GM21717 (cell line): ENCODE measurements at regions not wholly inside any gene's neighbourhood (a gene's known extent, or its start where the extent isn't known, plus 50 kb on each side); places are given as distances from the start of the nearest gene placed in this dataset.

Source experiments
- ATAC-seq: cut with Tn5 transposase; IDR thresholded peaks from one replicate; pipeline ENCODE4 v1.9.1; 2021; ENCODE audit warnings: mild to moderate bottlenecking, moderate library complexity; ENCODE audit not compliant: unreplicated experiment

GRCh38 chr10:4456279-4456678, 369.7 kb upstream of the AKR1E2 start:
- no peak for ATAC-seq

DNA sequence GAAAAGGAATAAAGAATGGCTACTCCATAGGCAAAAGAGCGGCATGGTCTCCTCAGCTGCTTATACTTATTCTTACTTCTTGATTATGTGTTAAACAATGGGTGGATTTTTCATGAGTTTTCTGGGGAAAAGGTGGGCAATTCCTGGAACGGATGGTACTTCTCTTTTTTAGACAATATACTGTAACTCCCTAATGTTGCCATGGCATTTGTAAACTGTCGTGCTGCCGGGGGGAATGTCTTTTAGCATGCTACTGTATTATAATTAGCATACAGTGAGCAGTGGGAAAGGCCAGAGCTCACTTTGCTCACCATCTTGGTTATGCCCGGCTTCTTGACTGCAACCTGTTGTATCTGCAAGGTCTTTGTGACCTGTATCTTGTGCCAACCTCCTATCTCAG, 372.1 kb upstream of the AKR1E2 start:
- no peak for ATAC-seq

DNA sequence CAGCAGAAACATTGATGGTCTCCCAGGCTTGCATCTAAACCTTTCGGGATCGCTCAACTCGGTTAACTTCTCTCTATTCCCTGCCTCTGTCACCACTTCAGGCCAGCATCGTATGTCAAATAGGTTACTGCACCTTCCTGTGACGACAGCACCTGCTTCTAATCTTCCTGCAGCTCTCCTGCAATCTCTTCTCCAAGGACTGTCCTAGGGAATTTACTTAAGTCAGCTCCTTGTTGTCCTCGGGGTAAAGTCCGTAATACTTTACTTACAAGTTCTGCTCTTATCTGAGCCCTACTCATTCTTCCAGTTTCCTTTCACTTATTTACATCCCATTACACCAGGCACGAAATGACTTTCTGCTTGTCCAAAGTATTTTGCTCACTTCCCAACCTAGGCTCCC, 372.7 kb upstream of the AKR1E2 start:
- no peak for ATAC-seq

DNA sequence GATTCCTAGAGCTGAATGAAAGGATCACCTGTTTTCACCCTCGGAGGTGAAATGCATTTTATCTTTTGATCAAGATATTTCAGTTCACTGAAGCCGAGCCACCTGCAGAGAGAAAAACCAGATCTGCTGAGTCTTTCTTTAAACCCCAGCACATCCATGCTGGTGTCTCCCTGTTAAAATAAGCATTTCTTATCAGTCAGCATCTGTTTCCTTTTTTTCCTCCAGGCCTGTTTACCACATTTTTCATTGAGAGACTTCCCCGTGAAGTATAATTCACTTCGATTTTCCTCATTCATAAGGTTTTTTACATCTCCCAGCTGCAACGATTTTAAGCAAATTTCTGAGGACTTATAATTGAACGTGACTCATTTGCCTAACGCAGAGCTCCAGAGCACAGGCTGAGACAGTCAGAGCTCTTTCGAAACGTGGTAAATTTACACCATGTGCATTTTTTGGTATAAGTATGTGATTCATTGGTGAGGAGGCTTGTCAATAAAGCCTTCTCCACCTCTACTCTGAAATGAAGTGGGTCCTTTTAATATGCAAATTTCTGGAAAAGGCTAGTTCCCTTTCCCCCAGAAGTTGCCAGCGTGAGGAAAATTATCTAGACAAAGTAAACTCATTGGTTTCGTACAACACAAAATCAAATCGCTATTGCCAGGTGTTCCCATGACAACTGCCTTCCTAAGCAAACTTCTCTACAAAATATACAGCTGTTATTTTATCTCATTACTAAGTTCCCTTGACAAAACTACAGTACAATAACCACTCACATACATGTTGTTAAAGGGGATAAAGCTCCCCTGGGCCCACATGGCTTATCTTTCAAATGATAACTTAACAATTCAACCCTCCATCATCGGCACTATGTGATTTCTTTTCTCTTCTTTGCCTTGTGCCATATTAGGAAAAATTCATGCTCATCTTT, 374.8 kb upstream of the AKR1E2 start:
- ATAC-seq: no peak

- no peak for ATAC-seq
These were observed 375.8 kb upstream of the AKR1E2 start for GRCh38 chr10:4450169-4450568.

- ATAC-seq: no peak
These were observed 378.0 kb upstream of the AKR1E2 start for GRCh38 chr10:4448030-4448429.

- ATAC-seq: no peak
These were observed 382.6 kb upstream of the AKR1E2 start for GRCh38 chr10:4443419-4443818.

DNA sequence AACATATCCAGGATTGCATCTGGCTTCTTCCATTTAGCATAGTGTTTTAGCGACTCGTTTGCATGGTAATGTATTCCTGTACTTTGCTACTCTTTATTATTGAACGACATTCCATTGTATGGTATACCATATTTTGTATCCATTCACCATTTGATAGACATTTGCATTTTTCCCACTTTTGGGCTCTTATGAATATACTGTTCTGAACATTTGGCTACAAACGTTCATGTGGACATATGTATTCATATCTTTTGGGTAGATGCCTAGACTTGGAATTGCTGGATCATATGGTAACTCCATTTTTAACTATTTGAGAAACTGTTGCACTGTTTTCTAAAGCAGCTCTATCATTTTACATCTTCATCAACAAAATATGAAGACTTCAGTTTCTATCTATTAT, 383.7 kb upstream of the AKR1E2 start:
- no peak for ATAC-seq

DNA sequence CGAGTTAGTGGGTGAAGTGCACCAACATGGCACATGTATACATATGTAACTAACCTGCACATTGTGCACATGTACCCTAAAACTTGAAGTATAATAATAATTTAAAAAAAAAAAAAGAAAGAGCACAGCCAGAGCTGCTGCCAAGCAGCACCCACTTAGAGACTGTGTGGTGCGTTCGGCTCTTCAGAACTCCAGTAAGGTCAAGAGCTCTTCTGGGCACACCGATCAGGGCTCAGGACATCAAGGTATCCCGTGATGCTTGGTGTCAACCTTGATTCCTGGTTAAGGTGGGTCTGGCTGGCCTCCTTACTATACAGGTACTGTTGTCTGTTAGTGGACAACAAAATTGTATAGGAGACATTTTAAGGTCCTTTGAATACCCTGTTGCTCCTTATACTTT, 385.7 kb upstream of the AKR1E2 start:
- no peak for ATAC-seq

DNA sequence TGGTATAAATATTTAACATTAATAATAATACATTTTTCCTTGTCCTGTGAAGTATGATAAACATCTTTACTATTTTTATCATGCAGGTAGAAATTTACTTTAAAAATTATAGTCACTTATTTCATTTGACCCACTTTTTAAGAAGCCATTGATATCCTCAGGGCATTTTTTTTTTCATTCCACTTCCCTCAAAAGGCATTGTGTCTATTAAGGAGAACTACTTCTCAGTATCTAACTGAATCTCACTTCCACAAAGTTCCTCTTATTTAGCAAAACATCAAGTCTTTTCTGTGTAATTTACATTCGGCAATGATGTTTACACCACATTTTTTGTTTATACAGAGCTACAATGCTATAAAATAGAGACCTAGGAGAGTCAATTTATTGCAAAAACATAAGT, 388.2 kb upstream of the AKR1E2 start:
- ATAC-seq: no peak

- ATAC-seq: no peak
These were observed 388.9 kb upstream of the AKR1E2 start for GRCh38 chr10:4437061-4437460.

GRCh38 chr10:4436103-4436502, 389.9 kb upstream of the AKR1E2 start:
- ATAC-seq: no peak

- no peak for ATAC-seq
These were observed 391.4 kb upstream of the AKR1E2 start for GRCh38 chr10:4434516-4435071.

DNA sequence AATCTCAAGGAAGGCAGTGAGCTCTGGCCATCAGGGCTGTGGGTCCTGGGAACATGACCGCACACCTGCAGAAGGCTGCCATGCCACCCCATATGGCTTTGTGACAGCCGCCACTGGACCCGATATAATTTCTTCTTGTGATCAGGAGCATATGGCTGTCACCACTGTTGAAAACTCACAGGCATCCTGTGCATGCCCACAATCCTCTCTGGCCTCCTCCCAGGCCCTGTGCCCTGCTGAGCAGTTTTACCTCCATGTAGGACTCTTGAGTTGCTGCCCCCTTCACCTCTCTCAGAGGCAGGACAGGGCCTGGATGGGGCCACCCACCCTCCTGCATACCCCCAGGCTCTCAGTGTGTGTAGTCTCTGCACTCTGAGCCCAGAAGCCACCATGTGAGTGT, 391.9 kb upstream of the AKR1E2 start:
- ATAC-seq: no peak

GRCh38 chr10:4431114-4431863, 394.7 kb upstream of the AKR1E2 start:
- ATAC-seq: no peak

DNA sequence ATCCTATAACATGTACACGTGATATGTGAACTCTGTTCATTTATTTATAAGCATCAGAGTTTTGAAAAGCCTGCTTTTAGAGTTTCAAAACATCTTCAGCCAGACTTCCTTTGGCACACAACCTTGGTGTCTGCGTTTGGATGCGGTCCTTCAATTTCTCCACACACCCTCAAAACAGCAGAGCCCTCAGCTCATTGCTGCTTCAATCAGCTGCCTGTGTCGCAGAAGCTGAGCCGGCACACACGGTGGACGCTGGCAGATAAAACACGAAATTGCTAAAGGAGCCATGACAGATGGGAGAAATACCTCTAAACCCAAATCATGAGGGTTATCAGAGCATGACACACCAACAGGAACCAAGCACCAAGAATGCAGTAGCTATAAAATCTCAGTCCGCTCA, 396.4 kb upstream of the AKR1E2 start:
- ATAC-seq: no peak

- ATAC-seq: no peak
These were observed 398.5 kb upstream of the AKR1E2 start for GRCh38 chr10:4427532-4427931.

DNA sequence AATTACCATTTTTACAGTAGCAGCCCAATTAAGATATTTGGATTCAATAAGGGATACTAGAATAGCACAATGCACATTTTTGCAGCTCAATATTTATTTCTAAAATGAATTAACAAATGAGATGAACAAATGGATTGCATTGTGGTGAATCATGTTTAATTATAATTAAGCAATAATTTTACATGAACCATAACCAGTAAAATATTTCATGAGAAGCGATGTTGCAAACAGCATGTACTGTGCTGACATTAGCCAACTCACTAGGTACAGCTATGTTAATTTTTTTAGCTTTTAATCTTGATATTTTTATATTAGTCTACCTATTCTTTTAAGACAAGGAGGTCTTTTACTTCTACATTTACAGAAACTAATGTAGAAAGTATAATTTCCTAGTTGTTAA, 399.1 kb upstream of the AKR1E2 start:
- no peak for ATAC-seq

DNA sequence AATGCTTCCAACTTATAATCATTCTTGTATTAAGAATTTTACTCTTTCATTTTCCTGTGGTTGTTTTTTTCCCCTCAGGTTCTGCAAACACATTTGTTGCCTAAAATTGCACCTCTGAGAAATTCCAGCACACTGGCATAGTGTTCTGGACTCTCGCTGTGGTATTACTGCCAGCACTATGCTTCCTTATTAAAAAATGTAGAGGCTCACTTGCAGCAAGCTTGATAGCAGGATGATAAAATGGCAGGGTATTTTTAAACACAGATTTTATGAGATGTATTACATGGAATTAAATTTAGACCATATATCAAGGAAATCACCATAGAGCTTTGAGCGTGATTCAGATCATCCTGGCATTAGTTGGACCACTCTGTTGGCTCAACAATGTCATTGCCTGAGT, 416.7 kb upstream of the AKR1E2 start:
- no peak for ATAC-seq

- no peak for ATAC-seq
These were observed 418.2 kb upstream of the AKR1E2 start for GRCh38 chr10:4407783-4408182.

DNA sequence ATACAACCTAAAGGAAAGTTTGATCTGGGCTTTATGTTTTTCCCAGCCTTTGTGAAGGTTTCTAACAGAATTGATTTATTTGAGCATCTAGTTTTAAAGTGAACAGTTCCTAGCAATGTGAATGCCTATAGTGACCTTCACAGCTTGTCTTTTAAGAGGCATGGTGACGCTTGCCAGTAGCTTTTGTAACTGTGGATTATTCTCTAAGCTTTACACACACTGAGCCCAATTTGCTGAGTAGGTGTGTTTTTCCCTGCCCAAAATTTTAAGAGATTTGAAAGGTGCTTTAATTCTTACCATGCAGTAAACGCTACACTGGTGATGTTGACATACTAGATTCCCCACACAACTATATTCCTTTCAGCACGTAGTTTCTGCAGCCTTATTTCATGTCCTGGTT, 420.2 kb upstream of the AKR1E2 start:
- ATAC-seq: no peak
